HCT116 (cell line): ENCODE measurements at regions not wholly inside any gene's neighbourhood (a gene's known extent, or its start where the extent isn't known, plus 50 kb on each side); places are given as distances from the start of the nearest gene placed in this dataset.
"Not testable (repeated sequence)": the region's sequence is repeated elsewhere in the genome, so short reads cannot be mapped to it uniquely, and the experiment has no call there.

Experiments
- ATAC-seq: fragments of 200-7000 bp; cut with Tn5 transposase; 2 replicates; pipeline ENCODE4 v1.9.1; 2020; ENCODE audit warnings: mild to moderate bottlenecking, moderate library complexity
- BruUV-seq: library from RNA; stranded (reverse); fragments of 400-500 nt; replicated peaks from 2 replicates; lab custom pipeline; 2021; lab: Mats Ljungman, UMichigan
- CTCF ChIA-PET: fragments of 300-600 bp; sonication (Branson Sonifier 250); formaldehyde crosslinking; loops from one replicate; lab custom pipeline; 2021; ENCODE audit warnings: antibody characterized with exemption; lab: Charles Lee
- POLR2A ChIA-PET: fragments of 300-600, 350-600 bp; sonication (Branson Sonifier 250); formaldehyde crosslinking; loops from one replicate; lab custom pipeline; 2021; ENCODE audit warnings: antibody characterized with exemption; lab: Charles Lee
- RAD21 ChIA-PET, 2 experiments: fragments of 300-600 bp; sonication (Branson Sonifier 250); formaldehyde crosslinking; loops; one replicate each; lab custom pipeline; 2023; ENCODE audit warnings: low total read pairs in 2 of 2; ENCODE audit not compliant: uncharacterized antibody in 2 of 2, unreplicated experiment in 2 of 2, low non-redundant PET in 1 of 2; lab: Charles Lee
- DNase-seq: peaks from one replicate; pipeline ENCODE4 v3.0.0-alpha.2; 2010; ENCODE audit warnings: low read depth, low spot score
- H2AFZ ChIP-seq: fragments of 200-600 bp; shearing (Covaris generic), sonication (generic); 2 replicates; pipeline ENCODE4 v1.6.1; 2017; ENCODE audit warnings: low read depth, mixed run types, mixed read lengths, antibody characterized with exemption, low read length; ENCODE audit not compliant: poor library complexity, severe bottlenecking
- H3K27ac ChIP-seq: 2 replicates; pipeline ENCODE4 v1.5.1; 2012; ENCODE audit warnings: low read depth, low read length
- H3K27me3 ChIP-seq: fragments of 200-600 bp; sonication (generic); 2 replicates; pipeline ENCODE4 v1.6.1; 2016; ENCODE audit warnings: mixed run types, low read length, mixed read lengths; ENCODE audit not compliant: insufficient read depth
- H3K36me3 ChIP-seq, 2 experiments: fragments of 200-500 bp in 1 of 2; fragments of 200-600 bp in 1 of 2; sonication (Bioruptor generic) in 1 of 2; sonication (generic) in 1 of 2; 2 replicates each; pipeline versions ENCODE4 v1.5.1 to v1.6.1; 2014 to 2016; ENCODE audit warnings: low read length in 2 of 2, inconsistent platforms in 1 of 2, mixed read lengths in 1 of 2, mixed run types in 1 of 2; ENCODE audit not compliant: insufficient read depth in 2 of 2, control insufficient read depth in 1 of 2
- H3K4me1 ChIP-seq, 2 experiments: fragments of 200-600 bp in 1 of 2; sonication (generic) in 1 of 2; 2 replicates each; pipeline versions ENCODE4 v1.5.1 to v1.6.1; 2012 to 2017; ENCODE audit warnings: low read length in 2 of 2, inconsistent platforms in 1 of 2, mild to moderate bottlenecking in 1 of 2, mixed read lengths in 1 of 2, mixed run types in 1 of 2, moderate library complexity in 1 of 2; ENCODE audit not compliant: insufficient read depth in 2 of 2, control insufficient read depth in 1 of 2
- H3K4me2 ChIP-seq: fragments of 200-600 bp; sonication (generic); 2 replicates; pipeline ENCODE4 v1.6.1; 2017; ENCODE audit warnings: mixed run types, low read length, mixed read lengths
- H3K4me3 ChIP-seq, 2 experiments: fragments of 200-600 bp in 1 of 2; sonication (generic) in 1 of 2; replicated peaks in 1 of 2; 2 replicates each; pipeline ENCODE4 v1.5.1; 2011 to 2016; ENCODE audit warnings: low read length in 2 of 2, control low read depth in 1 of 2, low read depth in 1 of 2, mild to moderate bottlenecking in 1 of 2, mixed read lengths in 1 of 2, mixed run types in 1 of 2
- H3K79me2 ChIP-seq: fragments of 200-600 bp; sonication (generic); 2 replicates; pipeline ENCODE4 v1.6.1; 2017; ENCODE audit warnings: mild to moderate bottlenecking, mixed run types, low read length, moderate library complexity, mixed read lengths; ENCODE audit not compliant: insufficient read depth
- H3K9ac ChIP-seq: fragments of 200-600 bp; sonication (generic); 2 replicates; pipeline ENCODE4 v1.6.1; 2016; ENCODE audit warnings: low read length, mixed read lengths
- H3K9me2 ChIP-seq: fragments of 200-600 bp; sonication (generic), shearing (Covaris generic); 2 replicates; pipeline ENCODE4 v1.6.1; 2017; ENCODE audit warnings: mixed run types, mild to moderate bottlenecking, moderate library complexity; ENCODE audit not compliant: insufficient read depth
- H3K9me3 ChIP-seq, 2 experiments: fragments of 200-500 bp in 1 of 2; fragments of 200-600 bp in 1 of 2; sonication (Bioruptor generic) in 1 of 2; sonication (generic) in 1 of 2; 2 replicates each; pipeline ENCODE4 v1.6.1; 2014 to 2017; ENCODE audit warnings: low read length in 2 of 2, mixed read lengths in 2 of 2, inconsistent platforms in 1 of 2, low read depth in 1 of 2, mild to moderate bottlenecking in 1 of 2, mixed run types in 1 of 2, moderate library complexity in 1 of 2; ENCODE audit not compliant: control insufficient read depth in 1 of 2, insufficient read depth in 1 of 2
- H4K20me1 ChIP-seq: fragments of 200-600 bp; sonication (generic), shearing (Covaris generic); 2 replicates; pipeline ENCODE4 v1.6.1; 2017; ENCODE audit warnings: mixed run types, mild to moderate bottlenecking, moderate library complexity; ENCODE audit not compliant: insufficient read depth
- ELF1 ChIP-seq: IDR thresholded peaks from 2 replicates; pipeline ENCODE4 v1.6.1; 2012; ENCODE audit warnings: low read depth, borderline replicate concordance
- EZH2 ChIP-seq: fragments of 200-600 bp; sonication (generic); IDR thresholded peaks from 2 replicates; pipeline ENCODE4 v1.6.1; 2017; ENCODE audit warnings: antibody characterized with exemption, mixed run types
- EZH2phosphoT487 ChIP-seq: fragments of 200-600 bp; IDR thresholded peaks from 2 replicates; pipeline ENCODE4 v1.6.1; 2018; ENCODE audit warnings: antibody characterized with exemption, borderline replicate concordance
- SRF ChIP-seq: IDR thresholded peaks from 2 replicates; pipeline ENCODE4 v1.6.1; 2012; ENCODE audit warnings: low read depth
- intact Hi-C: fragments of 100-400 bp; cut with micrococcal nuclease; formaldehyde crosslinking; loops from 2 replicates; pipeline ENCODE4 v1.10.0; 2022
- TF ChIP-seq, protein P1 (sequence below): IDR thresholded peaks from 2 replicates; pipeline ENCODE4 v1.6.1; 2012; ENCODE audit warnings: low read depth
- TF ChIP-seq, protein P2 (sequence below), 3 experiments: fragments of 200-600 bp in 1 of 3; sonication (generic) in 1 of 3; IDR thresholded peaks in 2 of 3; conservative IDR thresholded peaks in 1 of 3; 2 replicates each; pipeline ENCODE4 v1.5.1; 2012 to 2017; ENCODE audit warnings: low read depth in 2 of 3, low read length in 2 of 3, antibody characterized with exemption in 1 of 3, borderline replicate concordance in 1 of 3, control low read depth in 1 of 3, mild to moderate bottlenecking in 1 of 3, mixed read lengths in 1 of 3, mixed run types in 1 of 3, moderate library complexity in 1 of 3; ENCODE audit not compliant: insufficient read depth in 1 of 3

DNA sequence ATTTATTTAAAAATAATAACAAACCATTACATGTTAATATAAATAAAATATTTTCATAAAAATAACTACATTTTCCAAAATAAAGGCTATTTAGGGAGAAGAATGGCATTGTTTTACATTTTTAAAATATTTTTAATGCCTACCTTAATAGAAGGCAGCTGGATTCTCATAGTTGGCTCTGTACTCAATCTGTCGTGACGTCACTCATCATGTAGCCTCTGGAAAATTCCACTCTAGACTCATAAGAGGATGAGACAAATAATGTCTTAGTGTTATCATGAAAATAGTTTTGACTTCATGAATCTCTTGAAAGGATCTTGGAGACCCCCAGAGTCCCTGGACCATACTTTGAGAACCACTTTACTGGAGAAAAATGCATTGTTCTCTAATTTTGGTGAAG is 93.1 kb downstream of the NXNL2 start:
- Histone ChIP-seq H3K9ac (no peak overlapping the region), H3K4me3 (no peak overlapping the region), H3K9me2 (no peaks in the 10 kb centered on the region), H3K4me1 (no peaks in the 10 kb centered on the region), H3K27me3 (no peaks in the 10 kb centered on the region), H4K20me1 (no peaks in the 10 kb centered on the region), H3K9me3 (no peaks in the 10 kb centered on the region), H2AFZ (no peak overlapping the region), H3K27ac (no peak overlapping the region), H3K79me2 (no peaks in the 10 kb centered on the region), H3K36me3 (no peaks in the 10 kb centered on the region), H3K4me2 (no peak overlapping the region)
- ChIA-PET CTCF (no interaction called here), POLR2A (no interaction called here), RAD21 (no interaction called here)
- no peak for ATAC-seq
- intact Hi-C loops: no loop called here
- no peak for DNase-seq
- TF ChIP-seq ELF1 (no peak), EZH2phosphoT487 (no peak)
- TF ChIP-seq, protein P1, sequence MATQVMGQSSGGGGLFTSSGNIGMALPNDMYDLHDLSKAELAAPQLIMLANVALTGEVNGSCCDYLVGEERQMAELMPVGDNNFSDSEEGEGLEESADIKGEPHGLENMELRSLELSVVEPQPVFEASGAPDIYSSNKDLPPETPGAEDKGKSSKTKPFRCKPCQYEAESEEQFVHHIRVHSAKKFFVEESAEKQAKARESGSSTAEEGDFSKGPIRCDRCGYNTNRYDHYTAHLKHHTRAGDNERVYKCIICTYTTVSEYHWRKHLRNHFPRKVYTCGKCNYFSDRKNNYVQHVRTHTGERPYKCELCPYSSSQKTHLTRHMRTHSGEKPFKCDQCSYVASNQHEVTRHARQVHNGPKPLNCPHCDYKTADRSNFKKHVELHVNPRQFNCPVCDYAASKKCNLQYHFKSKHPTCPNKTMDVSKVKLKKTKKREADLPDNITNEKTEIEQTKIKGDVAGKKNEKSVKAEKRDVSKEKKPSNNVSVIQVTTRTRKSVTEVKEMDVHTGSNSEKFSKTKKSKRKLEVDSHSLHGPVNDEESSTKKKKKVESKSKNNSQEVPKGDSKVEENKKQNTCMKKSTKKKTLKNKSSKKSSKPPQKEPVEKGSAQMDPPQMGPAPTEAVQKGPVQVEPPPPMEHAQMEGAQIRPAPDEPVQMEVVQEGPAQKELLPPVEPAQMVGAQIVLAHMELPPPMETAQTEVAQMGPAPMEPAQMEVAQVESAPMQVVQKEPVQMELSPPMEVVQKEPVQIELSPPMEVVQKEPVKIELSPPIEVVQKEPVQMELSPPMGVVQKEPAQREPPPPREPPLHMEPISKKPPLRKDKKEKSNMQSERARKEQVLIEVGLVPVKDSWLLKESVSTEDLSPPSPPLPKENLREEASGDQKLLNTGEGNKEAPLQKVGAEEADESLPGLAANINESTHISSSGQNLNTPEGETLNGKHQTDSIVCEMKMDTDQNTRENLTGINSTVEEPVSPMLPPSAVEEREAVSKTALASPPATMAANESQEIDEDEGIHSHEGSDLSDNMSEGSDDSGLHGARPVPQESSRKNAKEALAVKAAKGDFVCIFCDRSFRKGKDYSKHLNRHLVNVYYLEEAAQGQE: no peak
- BruUV-seq: no TSS peak

DNA sequence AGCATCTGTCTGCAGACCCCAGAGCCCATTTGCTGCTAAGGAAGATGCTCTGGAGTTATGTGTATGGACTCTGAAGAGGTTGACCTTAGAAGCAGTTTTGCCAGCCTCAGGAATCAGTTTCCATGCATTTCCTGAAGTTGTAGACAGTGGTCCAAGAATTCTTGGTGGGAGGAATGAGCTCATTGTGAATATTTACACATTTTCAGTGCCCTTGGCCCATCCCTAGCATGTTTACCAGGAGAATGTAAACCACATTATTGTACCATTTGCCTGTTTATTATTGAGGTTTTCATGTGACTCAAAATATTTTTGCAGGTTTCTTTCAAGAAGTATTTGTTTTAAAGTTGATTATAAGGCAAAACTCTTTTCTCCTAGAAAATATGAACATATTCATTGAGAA is 93.8 kb downstream of the NXNL2 start:
- Histone ChIP-seq H3K4me1 (no peaks in the 10 kb centered on the region), H3K4me2 (no peak overlapping the region), H3K9ac (no peak overlapping the region), H3K27ac (no peak overlapping the region), H2AFZ (no peak overlapping the region), H3K4me3 (no peak overlapping the region), H3K9me3 (no peaks in the 10 kb centered on the region), H3K79me2 (no peaks in the 10 kb centered on the region), H3K9me2 (no peaks in the 10 kb centered on the region), H4K20me1 (no peaks in the 10 kb centered on the region), H3K36me3 (no peaks in the 10 kb centered on the region), H3K27me3 (no peaks in the 10 kb centered on the region)
- POLR2A ChIA-PET: interaction anchor here (0.6 kb wide), 1 partner anchor 631 kb away, joined by 3 read pairs; no protein-coding TSS in a partner anchor
- RAD21 ChIA-PET: no interaction called here
- DNase-seq (no peak), ATAC-seq (no peak)
- CTCF ChIA-PET: no interaction called here
- no TSS peak for BruUV-seq
- TF ChIP-seq, protein P2, sequence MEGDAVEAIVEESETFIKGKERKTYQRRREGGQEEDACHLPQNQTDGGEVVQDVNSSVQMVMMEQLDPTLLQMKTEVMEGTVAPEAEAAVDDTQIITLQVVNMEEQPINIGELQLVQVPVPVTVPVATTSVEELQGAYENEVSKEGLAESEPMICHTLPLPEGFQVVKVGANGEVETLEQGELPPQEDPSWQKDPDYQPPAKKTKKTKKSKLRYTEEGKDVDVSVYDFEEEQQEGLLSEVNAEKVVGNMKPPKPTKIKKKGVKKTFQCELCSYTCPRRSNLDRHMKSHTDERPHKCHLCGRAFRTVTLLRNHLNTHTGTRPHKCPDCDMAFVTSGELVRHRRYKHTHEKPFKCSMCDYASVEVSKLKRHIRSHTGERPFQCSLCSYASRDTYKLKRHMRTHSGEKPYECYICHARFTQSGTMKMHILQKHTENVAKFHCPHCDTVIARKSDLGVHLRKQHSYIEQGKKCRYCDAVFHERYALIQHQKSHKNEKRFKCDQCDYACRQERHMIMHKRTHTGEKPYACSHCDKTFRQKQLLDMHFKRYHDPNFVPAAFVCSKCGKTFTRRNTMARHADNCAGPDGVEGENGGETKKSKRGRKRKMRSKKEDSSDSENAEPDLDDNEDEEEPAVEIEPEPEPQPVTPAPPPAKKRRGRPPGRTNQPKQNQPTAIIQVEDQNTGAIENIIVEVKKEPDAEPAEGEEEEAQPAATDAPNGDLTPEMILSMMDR (IDR thresholded peaks at IDR 0.05 in 2 of 3, conservative IDR thresholded peaks at IDR 0.05 in 1 of 3; ENCODE audit: borderline replicate concordance in 1 of 3, insufficient read depth in 1 of 3, low read depth in 2 of 3, low read length in 2 of 3): no peak
- no peak for TF ChIP-seq EZH2
- no peak for TF ChIP-seq SRF
- TF ChIP-seq, all 23 proteins: peak for 0
- intact Hi-C loops: no loop called here

DNA sequence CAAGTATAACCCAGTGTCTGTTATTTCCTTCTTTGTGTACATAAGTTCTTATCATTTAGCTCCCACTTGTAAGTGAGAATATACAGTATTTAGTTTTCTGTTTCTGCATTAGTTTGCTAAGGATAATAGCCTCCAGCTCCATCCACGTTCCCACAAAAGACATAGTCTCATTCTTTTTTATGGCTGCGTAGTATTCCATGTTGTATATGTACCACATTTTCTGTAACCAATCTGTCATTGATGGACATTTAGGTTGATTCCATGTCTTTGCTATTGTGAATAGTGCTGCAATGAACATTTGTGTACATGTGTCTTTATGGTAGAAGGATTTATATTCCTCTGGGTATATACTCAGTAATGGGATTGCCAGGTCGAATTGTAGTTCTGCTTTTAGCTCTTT is 95.6 kb downstream of the NXNL2 start:
- H3K4me2 ChIP-seq, CTCF ChIA-PET, H3K9me2 ChIP-seq, H3K9me3 ChIP-seq, H3K79me2 ChIP-seq, H3K36me3 ChIP-seq, H3K27ac ChIP-seq, H3K27me3 ChIP-seq, ATAC-seq, H4K20me1 ChIP-seq, DNase-seq, H3K4me1 ChIP-seq, BruUV-seq, H3K4me3 ChIP-seq, intact Hi-C loops, POLR2A ChIA-PET, RAD21 ChIA-PET, H2AFZ ChIP-seq, H3K9ac ChIP-seq: not testable (repeated sequence)
